ENCODE measurements at regions not wholly inside any gene's neighbourhood (a gene's known extent, or its start where the extent isn't known, plus 50 kb on each side); places are given as distances from the start of the nearest gene placed in this dataset.
A peak's percentile ranks its signal among the peaks of the same experiment; 100 is the strongest.
"Not testable (repeated sequence)": the region's sequence is repeated elsewhere in the genome, so short reads cannot be mapped to it uniquely, and the experiment has no call there.

DNA sequence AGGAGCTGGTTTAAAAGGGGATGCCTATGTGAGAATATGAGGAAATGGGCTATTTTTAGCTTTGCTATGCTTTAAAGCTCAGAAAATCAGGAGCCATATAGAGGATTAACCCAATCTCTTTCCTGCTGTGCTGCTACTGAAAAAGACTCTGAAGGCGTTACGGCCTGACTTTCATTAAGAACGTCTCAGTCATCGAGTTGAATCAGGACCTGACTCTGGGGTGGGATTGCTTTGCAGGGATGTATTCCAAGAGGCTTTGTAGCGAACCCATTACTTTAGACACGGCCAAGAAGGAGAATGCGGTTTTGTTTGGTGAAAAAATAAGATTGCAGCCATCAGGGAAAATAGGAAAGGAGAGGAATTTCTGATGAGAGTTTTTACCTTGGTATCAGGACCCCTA lies 426.9 kb downstream of the CCSER2 start:
- FAIRE-seq (no peak), DNase-seq (no peak)
- Histone ChIP-seq H3K4me1 (ENCODE audit: control insufficient read depth in 2 of 3, insufficient read depth in 2 of 3, low read depth in 1 of 3, low read length in 3 of 3) (no peaks in the 10 kb centered on the region), H3K9me3 (ENCODE audit: control insufficient read depth in 2 of 3, insufficient read depth in 1 of 3, low read length in 3 of 3) (no peaks in the 10 kb centered on the region), H3K36me3 (ENCODE audit: control insufficient read depth in 2 of 3, insufficient read depth in 3 of 3, low read length in 3 of 3) (no peaks in the 10 kb centered on the region), H3K4me3 (ENCODE audit: low read length in 3 of 3) (no peak overlapping the region), H3K27ac (ENCODE audit: low read depth in 2 of 2, low read length in 2 of 2) (no peak overlapping the region), H3K27me3 (ENCODE audit: control insufficient read depth, insufficient read depth, low read length) (no peaks in the 10 kb centered on the region), H3K9ac (ENCODE audit: low read length in 3 of 3) (no peak overlapping the region)
- TF ChIP-seq CTCF (IDR thresholded peaks at IDR 0.05; ENCODE audit: borderline replicate concordance, extremely low read depth, insufficient read depth), result no peak
- intact Hi-C loops (cut with DNase I), result no loop called here

GRCh38 chr10:84756653-84757052 lies 428.3 kb downstream of the CCSER2 start:
- H3K36me3 ChIP-seq (ENCODE audit: control insufficient read depth in 2 of 3, insufficient read depth in 3 of 3, low read length in 3 of 3); intact Hi-C loops (cut with DNase I); DNase-seq; H3K4me1 ChIP-seq (ENCODE audit: control insufficient read depth in 2 of 3, insufficient read depth in 2 of 3, low read depth in 1 of 3, low read length in 3 of 3); H3K27me3 ChIP-seq (ENCODE audit: control insufficient read depth, insufficient read depth, low read length); H3K4me3 ChIP-seq (ENCODE audit: low read length in 3 of 3); FAIRE-seq; H3K9me3 ChIP-seq (ENCODE audit: control insufficient read depth in 2 of 3, insufficient read depth in 1 of 3, low read length in 3 of 3); H3K9ac ChIP-seq (ENCODE audit: low read length in 3 of 3); H3K27ac ChIP-seq (ENCODE audit: low read depth in 2 of 2, low read length in 2 of 2): not testable (repeated sequence)

DNA sequence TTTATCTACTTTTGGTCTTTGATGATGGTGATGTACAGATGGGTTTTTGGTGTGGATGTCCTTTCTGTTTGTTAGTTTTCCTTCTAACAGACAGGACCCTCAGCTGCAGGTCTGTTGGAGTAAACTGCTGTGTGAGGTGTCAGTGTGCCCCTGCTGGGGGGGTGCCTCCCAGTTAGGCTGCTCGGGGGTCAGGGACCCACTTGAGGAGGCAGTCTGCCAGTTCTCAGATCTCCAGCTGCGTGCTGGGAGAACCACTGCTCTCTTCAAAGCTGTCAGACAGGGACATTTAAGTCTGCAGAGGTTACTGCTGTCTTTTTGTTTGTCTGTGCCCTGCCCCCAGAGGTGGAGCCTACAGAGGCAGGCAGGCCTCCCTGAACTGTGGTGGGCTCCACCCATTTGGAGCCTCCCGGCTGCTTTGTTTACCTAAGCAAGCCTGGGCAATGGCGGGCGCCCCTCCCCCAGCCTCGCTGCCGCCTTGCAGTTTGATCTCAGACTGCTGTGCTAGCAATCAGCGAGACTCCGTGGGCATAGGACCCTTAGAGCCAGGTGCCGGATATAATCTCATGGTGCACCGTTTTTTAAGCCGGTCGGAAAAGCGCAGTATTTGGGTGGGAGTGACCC lies 433.7 kb downstream of the CCSER2 start:
- H3K9ac ChIP-seq (ENCODE audit: low read length in 3 of 3); H3K27ac ChIP-seq (ENCODE audit: low read depth in 2 of 2, low read length in 2 of 2); H3K9me3 ChIP-seq (ENCODE audit: control insufficient read depth in 2 of 3, insufficient read depth in 1 of 3, low read length in 3 of 3); H3K36me3 ChIP-seq (ENCODE audit: control insufficient read depth in 2 of 3, insufficient read depth in 3 of 3, low read length in 3 of 3); H3K27me3 ChIP-seq (ENCODE audit: control insufficient read depth, insufficient read depth, low read length); intact Hi-C loops (cut with DNase I); H3K4me1 ChIP-seq (ENCODE audit: control insufficient read depth in 2 of 3, insufficient read depth in 2 of 3, low read depth in 1 of 3, low read length in 3 of 3); H3K4me3 ChIP-seq (ENCODE audit: low read length in 3 of 3); FAIRE-seq: not testable (repeated sequence)
- DNase-seq, result peak in 2 of 5 donors; percentile 13 to 35

- H3K36me3 ChIP-seq (ENCODE audit: control insufficient read depth in 2 of 3, insufficient read depth in 3 of 3, low read length in 3 of 3), result no peaks in the 10 kb centered on the region
- no peaks in the 10 kb centered on the region for H3K9me3 ChIP-seq (ENCODE audit: control insufficient read depth in 2 of 3, insufficient read depth in 1 of 3, low read length in 3 of 3)
- no peaks in the 10 kb centered on the region for H3K4me1 ChIP-seq (ENCODE audit: control insufficient read depth in 2 of 3, insufficient read depth in 2 of 3, low read depth in 1 of 3, low read length in 3 of 3)
- DNase-seq (peak in 1 of 5 donors; percentile 50), FAIRE-seq (no peak)
- H3K9ac ChIP-seq (ENCODE audit: low read length in 3 of 3), result no peak overlapping the region
- no peak overlapping the region for H3K27ac ChIP-seq (ENCODE audit: low read depth in 2 of 2, low read length in 2 of 2)
- no peaks in the 10 kb centered on the region for H3K27me3 ChIP-seq (ENCODE audit: control insufficient read depth, insufficient read depth, low read length)
- no peak overlapping the region for H3K4me3 ChIP-seq (ENCODE audit: low read length in 3 of 3)
- no peak for TF ChIP-seq CTCF (IDR thresholded peaks at IDR 0.05; ENCODE audit: borderline replicate concordance, extremely low read depth, insufficient read depth)
- intact Hi-C loops (cut with DNase I), result no loop called here
These were observed 434.5 kb downstream of the CCSER2 start for GRCh38 chr10:84762754-84763394.

Measured in kidney (tissue), 13 donors.